OCI-LY3 (cell line): ENCODE measurements at regions not wholly inside any gene's neighbourhood (a gene's known extent, or its start where the extent isn't known, plus 50 kb on each side); places are given as distances from the start of the nearest gene placed in this dataset.

Source experiments
- EZH2phosphoT487 ChIP-seq: fragments of 200-600 bp; shearing (Covaris generic); IDR thresholded peaks from 2 replicates; pipeline ENCODE4 v1.6.1; 2018; ENCODE audit warnings: antibody characterized with exemption, mixed run types, low read depth
- TF ChIP-seq, protein P1 (sequence below): fragments of 200-600, 300-600 bp; sonication (generic); IDR thresholded peaks from 2 replicates; pipeline ENCODE4 v1.5.1; 2014; ENCODE audit warnings: antibody characterized with exemption, low read length, low read depth

GRCh38 chr18:41569867-41570266 is 385.2 kb upstream of the PIK3C3 start:
- TF ChIP-seq, protein P1, sequence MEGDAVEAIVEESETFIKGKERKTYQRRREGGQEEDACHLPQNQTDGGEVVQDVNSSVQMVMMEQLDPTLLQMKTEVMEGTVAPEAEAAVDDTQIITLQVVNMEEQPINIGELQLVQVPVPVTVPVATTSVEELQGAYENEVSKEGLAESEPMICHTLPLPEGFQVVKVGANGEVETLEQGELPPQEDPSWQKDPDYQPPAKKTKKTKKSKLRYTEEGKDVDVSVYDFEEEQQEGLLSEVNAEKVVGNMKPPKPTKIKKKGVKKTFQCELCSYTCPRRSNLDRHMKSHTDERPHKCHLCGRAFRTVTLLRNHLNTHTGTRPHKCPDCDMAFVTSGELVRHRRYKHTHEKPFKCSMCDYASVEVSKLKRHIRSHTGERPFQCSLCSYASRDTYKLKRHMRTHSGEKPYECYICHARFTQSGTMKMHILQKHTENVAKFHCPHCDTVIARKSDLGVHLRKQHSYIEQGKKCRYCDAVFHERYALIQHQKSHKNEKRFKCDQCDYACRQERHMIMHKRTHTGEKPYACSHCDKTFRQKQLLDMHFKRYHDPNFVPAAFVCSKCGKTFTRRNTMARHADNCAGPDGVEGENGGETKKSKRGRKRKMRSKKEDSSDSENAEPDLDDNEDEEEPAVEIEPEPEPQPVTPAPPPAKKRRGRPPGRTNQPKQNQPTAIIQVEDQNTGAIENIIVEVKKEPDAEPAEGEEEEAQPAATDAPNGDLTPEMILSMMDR: no peak
- TF ChIP-seq EZH2phosphoT487: no peak
